K562 (cell line): ENCODE measurements at regions not wholly inside any gene's neighbourhood (a gene's known extent, or its start where the extent isn't known, plus 50 kb on each side); places are given as distances from the start of the nearest gene placed in this dataset.

Experiments used
- CBX1 ChIP-seq: sonication (generic); IDR thresholded peaks from 2 replicates; pipeline ENCODE4 v1.6.1; 2016; ENCODE audit warnings: antibody characterized with exemption, low read depth, mild to moderate bottlenecking
- IFI16 ChIP-seq: fragments of 250-450 bp; sonication (Bioruptor Pico); IDR thresholded peaks from 2 replicates; pipeline ENCODE4 v2.1.2; 2022; ENCODE audit warnings: mild to moderate bottlenecking, inconsistent platforms
- MBD2 ChIP-seq: sonication (generic); IDR thresholded peaks from 2 replicates; pipeline ENCODE4 v1.6.1; 2016; ENCODE audit warnings: low read depth, borderline replicate concordance
- MTA3 ChIP-seq: fragments of 450-650 bp; formaldehyde crosslinking; IDR thresholded peaks from 2 replicates; pipeline ENCODE4 v1.6.1; 2017; ENCODE audit warnings: mild to moderate bottlenecking, borderline replicate concordance
- NR2C1 ChIP-seq, 2 experiments: fragments of 450-650 bp; IDR thresholded peaks; 2 replicates each; pipeline ENCODE4 v1.6.1; 2017; ENCODE audit warnings: mild to moderate bottlenecking in 2 of 2, antibody characterized with exemption in 1 of 2, inconsistent platforms in 1 of 2, missing compliant biosample characterization in 1 of 2, missing genetic modification characterization in 1 of 2
- ZFP30 ChIP-seq: fragments of 250-450 bp; sonication (Bioruptor Pico); IDR thresholded peaks from 2 replicates; pipeline ENCODE4 v1.8.0; 2022; ENCODE audit warnings: moderate library complexity, mild to moderate bottlenecking, inconsistent platforms, borderline replicate concordance
- ZKSCAN8 ChIP-seq: fragments of 200-800 bp; sonication (Bioruptor generic); IDR thresholded peaks from 2 replicates; pipeline ENCODE4 v1.6.1; 2016; ENCODE audit warnings: missing genetic modification characterization, missing compliant biosample characterization
- ZNF785 ChIP-seq: fragments of 250-450 bp; sonication (Bioruptor Pico); IDR thresholded peaks from 2 replicates; pipeline ENCODE4 v1.4.0; 2020; ENCODE audit warnings: mild to moderate bottlenecking
- TF ChIP-seq, protein P1 (sequence below): fragments of 250-450 bp; sonication (Bioruptor Pico); IDR thresholded peaks from 2 replicates; pipeline ENCODE4 v1.8.0; 2022; ENCODE audit warnings: inconsistent platforms
- TF ChIP-seq, protein P2 (sequence below): fragments of 450-650 bp; IDR thresholded peaks from 2 replicates; pipeline ENCODE4 v1.6.1; 2016; ENCODE audit warnings: antibody characterized with exemption
- TF ChIP-seq, protein P3 (sequence below), 2 experiments: fragments of 450-650 bp in 1 of 2; sonication (generic) in 1 of 2; formaldehyde crosslinking; conservative IDR thresholded peaks; 2 replicates each; pipeline versions ENCODE4 v1.4.0 to v1.8.1; 2020 to 2022; ENCODE audit warnings: mild to moderate bottlenecking in 1 of 2, missing genetic modification reagents in 1 of 2
- TF ChIP-seq, protein P4 (sequence below): fragments of 450-650 bp; IDR thresholded peaks from 2 replicates; pipeline ENCODE4 v1.6.1; 2016; ENCODE audit warnings: mild to moderate bottlenecking, moderate library complexity

DNA sequence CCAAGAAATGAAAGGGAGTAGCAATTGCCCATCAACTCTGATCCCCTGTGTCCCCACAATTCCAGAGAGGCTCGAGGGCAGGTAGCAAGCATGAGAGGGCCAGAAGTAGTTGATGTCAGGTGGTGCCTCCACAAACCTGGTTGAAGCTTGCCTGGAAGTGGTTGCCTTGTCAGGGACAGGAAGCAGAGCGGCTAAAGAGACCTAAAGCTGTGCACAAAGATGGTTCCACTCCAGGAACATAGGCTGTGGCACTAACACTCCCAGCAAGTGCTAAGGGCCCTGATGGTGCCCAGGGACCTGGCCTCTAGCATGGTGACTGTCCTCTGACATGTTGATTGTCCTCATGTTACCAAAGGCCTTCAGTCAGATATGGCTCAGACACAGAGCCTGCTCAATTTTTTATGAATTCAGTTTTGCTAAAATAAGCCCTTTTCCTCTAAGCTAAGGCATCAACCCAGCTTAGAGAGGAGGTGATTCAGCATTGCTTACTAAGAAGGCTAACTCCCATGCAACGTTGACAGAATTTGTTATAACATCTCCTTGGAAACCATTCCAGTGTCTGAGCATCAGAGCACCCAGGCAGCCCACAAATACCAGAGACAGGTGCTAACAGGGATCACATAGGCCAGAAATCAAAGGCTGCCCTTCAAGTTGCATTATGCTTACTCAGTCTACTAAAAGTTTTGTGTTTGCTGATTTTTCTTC is 196.3 kb upstream of the ARHGAP20 start (continued):
- no peak for TF ChIP-seq ZFP30 (CRISPR knock-in tag)
- TF ChIP-seq MBD2, result no peak
- no peak for TF ChIP-seq CBX1
- TF ChIP-seq, protein P1, sequence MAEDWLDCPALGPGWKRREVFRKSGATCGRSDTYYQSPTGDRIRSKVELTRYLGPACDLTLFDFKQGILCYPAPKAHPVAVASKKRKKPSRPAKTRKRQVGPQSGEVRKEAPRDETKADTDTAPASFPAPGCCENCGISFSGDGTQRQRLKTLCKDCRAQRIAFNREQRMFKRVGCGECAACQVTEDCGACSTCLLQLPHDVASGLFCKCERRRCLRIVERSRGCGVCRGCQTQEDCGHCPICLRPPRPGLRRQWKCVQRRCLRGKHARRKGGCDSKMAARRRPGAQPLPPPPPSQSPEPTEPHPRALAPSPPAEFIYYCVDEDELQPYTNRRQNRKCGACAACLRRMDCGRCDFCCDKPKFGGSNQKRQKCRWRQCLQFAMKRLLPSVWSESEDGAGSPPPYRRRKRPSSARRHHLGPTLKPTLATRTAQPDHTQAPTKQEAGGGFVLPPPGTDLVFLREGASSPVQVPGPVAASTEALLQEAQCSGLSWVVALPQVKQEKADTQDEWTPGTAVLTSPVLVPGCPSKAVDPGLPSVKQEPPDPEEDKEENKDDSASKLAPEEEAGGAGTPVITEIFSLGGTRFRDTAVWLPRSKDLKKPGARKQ (CRISPR knock-in tag), result no peak
- no peak for TF ChIP-seq ZNF785 (CRISPR knock-in tag)
- no peak for TF ChIP-seq IFI16 (CRISPR knock-in tag)
- TF ChIP-seq, protein P2, sequence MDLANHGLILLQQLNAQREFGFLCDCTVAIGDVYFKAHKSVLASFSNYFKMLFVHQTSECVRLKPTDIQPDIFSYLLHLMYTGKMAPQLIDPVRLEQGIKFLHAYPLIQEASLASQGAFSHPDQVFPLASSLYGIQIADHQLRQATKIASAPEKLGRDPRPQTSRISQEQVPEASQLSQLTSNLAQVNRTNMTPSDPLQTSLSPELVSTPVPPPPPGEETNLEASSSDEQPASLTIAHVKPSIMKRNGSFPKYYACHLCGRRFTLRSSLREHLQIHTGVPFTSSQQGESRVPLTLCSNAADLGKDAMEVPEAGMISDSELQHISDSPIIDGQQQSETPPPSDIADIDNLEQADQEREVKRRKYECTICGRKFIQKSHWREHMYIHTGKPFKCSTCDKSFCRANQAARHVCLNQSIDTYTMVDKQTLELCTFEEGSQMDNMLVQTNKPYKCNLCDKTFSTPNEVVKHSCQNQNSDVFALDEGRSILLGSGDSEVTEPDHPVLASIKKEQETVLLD, result no peak
- no peak for TF ChIP-seq MTA3
- TF ChIP-seq, protein P3, sequence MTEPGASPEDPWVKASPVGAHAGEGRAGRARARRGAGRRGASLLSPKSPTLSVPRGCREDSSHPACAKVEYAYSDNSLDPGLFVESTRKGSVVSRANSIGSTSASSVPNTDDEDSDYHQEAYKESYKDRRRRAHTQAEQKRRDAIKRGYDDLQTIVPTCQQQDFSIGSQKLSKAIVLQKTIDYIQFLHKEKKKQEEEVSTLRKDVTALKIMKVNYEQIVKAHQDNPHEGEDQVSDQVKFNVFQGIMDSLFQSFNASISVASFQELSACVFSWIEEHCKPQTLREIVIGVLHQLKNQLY (CRISPR knock-in tag; conservative IDR thresholded peaks at IDR 0.05), result no peak
- no peak for TF ChIP-seq NR2C1 (IDR thresholded peaks at IDR 0.05)
- no peak for TF ChIP-seq NR2C1 (tag; IDR thresholded peaks at IDR 0.05)
- TF ChIP-seq ZKSCAN8 (CRISPR knock-in tag), result no peak
- TF ChIP-seq, protein P4, sequence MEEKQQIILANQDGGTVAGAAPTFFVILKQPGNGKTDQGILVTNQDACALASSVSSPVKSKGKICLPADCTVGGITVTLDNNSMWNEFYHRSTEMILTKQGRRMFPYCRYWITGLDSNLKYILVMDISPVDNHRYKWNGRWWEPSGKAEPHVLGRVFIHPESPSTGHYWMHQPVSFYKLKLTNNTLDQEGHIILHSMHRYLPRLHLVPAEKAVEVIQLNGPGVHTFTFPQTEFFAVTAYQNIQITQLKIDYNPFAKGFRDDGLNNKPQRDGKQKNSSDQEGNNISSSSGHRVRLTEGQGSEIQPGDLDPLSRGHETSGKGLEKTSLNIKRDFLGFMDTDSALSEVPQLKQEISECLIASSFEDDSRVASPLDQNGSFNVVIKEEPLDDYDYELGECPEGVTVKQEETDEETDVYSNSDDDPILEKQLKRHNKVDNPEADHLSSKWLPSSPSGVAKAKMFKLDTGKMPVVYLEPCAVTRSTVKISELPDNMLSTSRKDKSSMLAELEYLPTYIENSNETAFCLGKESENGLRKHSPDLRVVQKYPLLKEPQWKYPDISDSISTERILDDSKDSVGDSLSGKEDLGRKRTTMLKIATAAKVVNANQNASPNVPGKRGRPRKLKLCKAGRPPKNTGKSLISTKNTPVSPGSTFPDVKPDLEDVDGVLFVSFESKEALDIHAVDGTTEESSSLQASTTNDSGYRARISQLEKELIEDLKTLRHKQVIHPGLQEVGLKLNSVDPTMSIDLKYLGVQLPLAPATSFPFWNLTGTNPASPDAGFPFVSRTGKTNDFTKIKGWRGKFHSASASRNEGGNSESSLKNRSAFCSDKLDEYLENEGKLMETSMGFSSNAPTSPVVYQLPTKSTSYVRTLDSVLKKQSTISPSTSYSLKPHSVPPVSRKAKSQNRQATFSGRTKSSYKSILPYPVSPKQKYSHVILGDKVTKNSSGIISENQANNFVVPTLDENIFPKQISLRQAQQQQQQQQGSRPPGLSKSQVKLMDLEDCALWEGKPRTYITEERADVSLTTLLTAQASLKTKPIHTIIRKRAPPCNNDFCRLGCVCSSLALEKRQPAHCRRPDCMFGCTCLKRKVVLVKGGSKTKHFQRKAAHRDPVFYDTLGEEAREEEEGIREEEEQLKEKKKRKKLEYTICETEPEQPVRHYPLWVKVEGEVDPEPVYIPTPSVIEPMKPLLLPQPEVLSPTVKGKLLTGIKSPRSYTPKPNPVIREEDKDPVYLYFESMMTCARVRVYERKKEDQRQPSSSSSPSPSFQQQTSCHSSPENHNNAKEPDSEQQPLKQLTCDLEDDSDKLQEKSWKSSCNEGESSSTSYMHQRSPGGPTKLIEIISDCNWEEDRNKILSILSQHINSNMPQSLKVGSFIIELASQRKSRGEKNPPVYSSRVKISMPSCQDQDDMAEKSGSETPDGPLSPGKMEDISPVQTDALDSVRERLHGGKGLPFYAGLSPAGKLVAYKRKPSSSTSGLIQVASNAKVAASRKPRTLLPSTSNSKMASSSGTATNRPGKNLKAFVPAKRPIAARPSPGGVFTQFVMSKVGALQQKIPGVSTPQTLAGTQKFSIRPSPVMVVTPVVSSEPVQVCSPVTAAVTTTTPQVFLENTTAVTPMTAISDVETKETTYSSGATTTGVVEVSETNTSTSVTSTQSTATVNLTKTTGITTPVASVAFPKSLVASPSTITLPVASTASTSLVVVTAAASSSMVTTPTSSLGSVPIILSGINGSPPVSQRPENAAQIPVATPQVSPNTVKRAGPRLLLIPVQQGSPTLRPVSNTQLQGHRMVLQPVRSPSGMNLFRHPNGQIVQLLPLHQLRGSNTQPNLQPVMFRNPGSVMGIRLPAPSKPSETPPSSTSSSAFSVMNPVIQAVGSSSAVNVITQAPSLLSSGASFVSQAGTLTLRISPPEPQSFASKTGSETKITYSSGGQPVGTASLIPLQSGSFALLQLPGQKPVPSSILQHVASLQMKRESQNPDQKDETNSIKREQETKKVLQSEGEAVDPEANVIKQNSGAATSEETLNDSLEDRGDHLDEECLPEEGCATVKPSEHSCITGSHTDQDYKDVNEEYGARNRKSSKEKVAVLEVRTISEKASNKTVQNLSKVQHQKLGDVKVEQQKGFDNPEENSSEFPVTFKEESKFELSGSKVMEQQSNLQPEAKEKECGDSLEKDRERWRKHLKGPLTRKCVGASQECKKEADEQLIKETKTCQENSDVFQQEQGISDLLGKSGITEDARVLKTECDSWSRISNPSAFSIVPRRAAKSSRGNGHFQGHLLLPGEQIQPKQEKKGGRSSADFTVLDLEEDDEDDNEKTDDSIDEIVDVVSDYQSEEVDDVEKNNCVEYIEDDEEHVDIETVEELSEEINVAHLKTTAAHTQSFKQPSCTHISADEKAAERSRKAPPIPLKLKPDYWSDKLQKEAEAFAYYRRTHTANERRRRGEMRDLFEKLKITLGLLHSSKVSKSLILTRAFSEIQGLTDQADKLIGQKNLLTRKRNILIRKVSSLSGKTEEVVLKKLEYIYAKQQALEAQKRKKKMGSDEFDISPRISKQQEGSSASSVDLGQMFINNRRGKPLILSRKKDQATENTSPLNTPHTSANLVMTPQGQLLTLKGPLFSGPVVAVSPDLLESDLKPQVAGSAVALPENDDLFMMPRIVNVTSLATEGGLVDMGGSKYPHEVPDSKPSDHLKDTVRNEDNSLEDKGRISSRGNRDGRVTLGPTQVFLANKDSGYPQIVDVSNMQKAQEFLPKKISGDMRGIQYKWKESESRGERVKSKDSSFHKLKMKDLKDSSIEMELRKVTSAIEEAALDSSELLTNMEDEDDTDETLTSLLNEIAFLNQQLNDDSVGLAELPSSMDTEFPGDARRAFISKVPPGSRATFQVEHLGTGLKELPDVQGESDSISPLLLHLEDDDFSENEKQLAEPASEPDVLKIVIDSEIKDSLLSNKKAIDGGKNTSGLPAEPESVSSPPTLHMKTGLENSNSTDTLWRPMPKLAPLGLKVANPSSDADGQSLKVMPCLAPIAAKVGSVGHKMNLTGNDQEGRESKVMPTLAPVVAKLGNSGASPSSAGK, result no peak
